PFSK-1 (cell line): ENCODE measurements at regions not wholly inside any gene's neighbourhood (a gene's known extent, or its start where the extent isn't known, plus 50 kb on each side); places are given as distances from the start of the nearest gene placed in this dataset.

Source experiments
- FOXP2 ChIP-seq: optimal IDR thresholded peaks from 2 replicates; pipeline ENCODE3; 2011; ENCODE audit warnings: borderline replicate concordance, control low read depth, inconsistent platforms; ENCODE audit not compliant: insufficient read depth; ENCODE audit errors: extremely low read length, extremely low read depth
- POLR2AphosphoS5 ChIP-seq: IDR thresholded peaks from 2 replicates; pipeline ENCODE4 v1.6.1; 2012; ENCODE audit warnings: low read depth, mild to moderate bottlenecking, control low read depth, low read length, moderate library complexity
- REST ChIP-seq, 2 experiments: IDR thresholded peaks; 2 replicates each; pipeline versions ENCODE4 v1.6.1 to v1.8.0; 2011 to 2012; ENCODE audit warnings: low read depth in 2 of 2, low read length in 2 of 2, control low read depth in 1 of 2, inconsistent platforms in 1 of 2, mild to moderate bottlenecking in 1 of 2, moderate library complexity in 1 of 2; ENCODE audit not compliant: insufficient read depth in 1 of 2
- SIN3A ChIP-seq: IDR thresholded peaks from 2 replicates; pipeline ENCODE4 v1.6.1; 2012; ENCODE audit warnings: mild to moderate bottlenecking, low read length, moderate library complexity, borderline replicate concordance; ENCODE audit not compliant: insufficient read depth
- TAF1 ChIP-seq: IDR thresholded peaks from 2 replicates; pipeline ENCODE4 v1.6.1; 2012; ENCODE audit warnings: low read length, control low read depth, borderline replicate concordance; ENCODE audit not compliant: insufficient read depth

GRCh38 chr5:165157219-165157618, 1651.8 kb downstream of the MAT2B start:
- no peak for TF ChIP-seq REST (IDR thresholded peaks at IDR 0.05; ENCODE audit: insufficient read depth in 1 of 2, low read depth in 2 of 2, low read length in 2 of 2)
- no peak for TF ChIP-seq FOXP2
- no peak for TF ChIP-seq POLR2AphosphoS5
- no peak for TF ChIP-seq SIN3A
- no peak for TF ChIP-seq TAF1

- TF ChIP-seq POLR2AphosphoS5 (no peak), FOXP2 (no peak), SIN3A (no peak), REST (IDR thresholded peaks at IDR 0.05; ENCODE audit: insufficient read depth in 1 of 2, low read depth in 2 of 2, low read length in 2 of 2) (no peak), TAF1 (no peak)
These were observed 1655.8 kb downstream of the MAT2B start for GRCh38 chr5:165161204-165161603.

- TF ChIP-seq REST (IDR thresholded peaks at IDR 0.05; ENCODE audit: insufficient read depth in 1 of 2, low read depth in 2 of 2, low read length in 2 of 2) (no peak), POLR2AphosphoS5 (no peak), FOXP2 (no peak), TAF1 (no peak), SIN3A (no peak)
These were observed 1658.4 kb downstream of the MAT2B start for GRCh38 chr5:165163861-165164260.

GRCh38 chr5:165173651-165174050, 1668.2 kb downstream of the MAT2B start:
- no peak for TF ChIP-seq FOXP2
- no peak for TF ChIP-seq REST (IDR thresholded peaks at IDR 0.05; ENCODE audit: insufficient read depth in 1 of 2, low read depth in 2 of 2, low read length in 2 of 2)
- TF ChIP-seq POLR2AphosphoS5, result no peak
- TF ChIP-seq SIN3A, result no peak
- no peak for TF ChIP-seq TAF1

GRCh38 chr5:165175041-165175440, 1669.6 kb downstream of the MAT2B start:
- TF ChIP-seq POLR2AphosphoS5, result no peak
- TF ChIP-seq SIN3A, result no peak
- TF ChIP-seq REST (IDR thresholded peaks at IDR 0.05; ENCODE audit: insufficient read depth in 1 of 2, low read depth in 2 of 2, low read length in 2 of 2), result no peak
- no peak for TF ChIP-seq FOXP2
- TF ChIP-seq TAF1, result no peak
